ENCODE measurements at regions not wholly inside any gene's neighbourhood (a gene's known extent, or its start where the extent isn't known, plus 50 kb on each side); places are given as distances from the start of the nearest gene placed in this dataset.

DNA sequence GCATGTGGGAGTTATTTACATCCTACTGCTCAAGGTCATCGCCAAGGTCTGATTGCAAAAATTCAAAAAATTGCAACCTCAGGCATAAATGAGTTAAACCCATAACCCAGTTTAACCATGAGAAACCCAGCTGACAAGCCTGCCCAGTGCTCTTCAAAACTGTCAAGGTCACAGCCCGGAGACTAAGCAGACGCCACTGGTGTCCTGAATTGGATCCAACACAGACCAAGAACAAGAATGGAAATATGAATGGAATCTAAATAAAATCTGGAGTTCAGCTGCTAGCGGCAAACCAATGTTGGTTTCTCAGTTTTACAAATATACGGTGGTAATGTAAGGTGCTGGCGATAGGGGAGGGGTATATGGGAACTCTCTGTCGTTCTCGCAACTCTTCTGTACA, 201.5 kb upstream of the MVB12B start:
- peaks cover 35 to 41% of the 10 kb centered on the region in 2 donors for H3K27me3 Mint-ChIP-seq
- H3K27me3 ChIP-seq (replicated peaks in 1 of 2; ENCODE audit: control insufficient read depth in 2 of 2, extremely low read depth in 1 of 2, insufficient read depth in 2 of 2, low read length in 1 of 2): peaks cover 0 to 48% of the 10 kb centered on the region in 2 experiments
- H3K27ac Mint-ChIP-seq: no peak overlapping the region
- H3K4me3 Mint-ChIP-seq: no peak overlapping the region
- H3K9me3 ChIP-seq: no peaks in the 10 kb centered on the region
- no peaks in the 10 kb centered on the region for H3K36me3 ChIP-seq (ENCODE audit: control insufficient read depth in 2 of 2, extremely low read depth in 1 of 2, insufficient read depth in 1 of 2, low read length in 1 of 2)
- ChIA-PET POLR2A (no interaction called here), CTCF (no interaction called here)
- DNase-seq: no peak
- no peaks in the 10 kb centered on the region for H3K4me1 ChIP-seq (ENCODE audit: control insufficient read depth in 1 of 2, extremely low read depth in 1 of 2, insufficient read depth in 2 of 2, low read length in 2 of 2)
- H3K36me3 Mint-ChIP-seq: no peaks in the 10 kb centered on the region
- no peak overlapping the region for H3K27ac ChIP-seq (ENCODE audit: low read length)
- ATAC-seq (replicated peaks in 1 of 4): no peak
- no peaks in the 10 kb centered on the region for H3K4me1 Mint-ChIP-seq
- no peak overlapping the region for H3K4me3 ChIP-seq (ENCODE audit: control insufficient read depth in 1 of 2, extremely low read depth in 1 of 2, low read length in 1 of 2)
- 75% methylated on average over 1 of the region's 8 CpGs for WGBS (ENCODE audit: insufficient coverage)
- no peaks in the 10 kb centered on the region for H3K9me3 Mint-ChIP-seq

- CTCF ChIA-PET: no interaction called here
- no peak overlapping the region for H3K27ac Mint-ChIP-seq
These were observed 201.1 kb upstream of the MVB12B start for GRCh38 chr9:126125577-126125976.

DNA sequence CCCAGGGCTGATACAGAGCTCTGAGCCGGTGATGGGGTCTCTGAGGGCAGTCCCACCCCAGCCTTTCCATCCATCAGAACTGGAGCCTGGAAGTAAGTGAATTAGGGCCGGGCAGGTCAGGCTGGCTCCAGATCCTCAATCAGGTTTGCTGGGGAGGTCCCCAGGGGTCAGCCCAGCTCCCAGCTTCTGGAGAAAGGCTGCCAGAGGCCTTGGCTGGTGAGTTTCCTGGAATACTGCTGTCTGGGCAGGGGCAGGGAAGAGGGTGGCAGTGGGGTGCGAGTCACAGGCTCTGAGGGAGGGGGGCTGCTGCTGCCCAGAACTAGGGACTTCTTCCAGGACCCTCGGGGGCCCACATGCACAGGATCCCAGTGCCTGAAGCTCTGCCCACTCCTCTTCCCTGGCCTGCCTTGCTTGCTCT, 200.6 kb upstream of the MVB12B start:
- Histone ChIP-seq H3K4me1 (ENCODE audit: control insufficient read depth in 1 of 2, extremely low read depth in 1 of 2, insufficient read depth in 2 of 2, low read length in 2 of 2) (no peaks in the 10 kb centered on the region), H3K27me3 (replicated peaks in 1 of 2; ENCODE audit: control insufficient read depth in 2 of 2, extremely low read depth in 1 of 2, insufficient read depth in 2 of 2, low read length in 1 of 2) (peaks cover 0 to 52% of the 10 kb centered on the region in 2 experiments), H3K4me3 (ENCODE audit: control insufficient read depth in 1 of 2, extremely low read depth in 1 of 2, low read length in 1 of 2) (no peak overlapping the region), H3K36me3 (ENCODE audit: control insufficient read depth in 2 of 2, extremely low read depth in 1 of 2, insufficient read depth in 1 of 2, low read length in 1 of 2) (no peaks in the 10 kb centered on the region), H3K27ac (ENCODE audit: low read length) (no peak overlapping the region), H3K9me3 (no peaks in the 10 kb centered on the region)
- no peak for DNase-seq
- Mint-ChIP-seq H3K27ac (no peak overlapping the region), H3K9me3 (no peaks in the 10 kb centered on the region), H3K27me3 (peaks cover 35 to 49% of the 10 kb centered on the region in 2 donors), H3K36me3 (no peaks in the 10 kb centered on the region), H3K4me3 (no peak overlapping the region), H3K4me1 (no peaks in the 10 kb centered on the region)
- ChIA-PET POLR2A (no interaction called here), CTCF (no interaction called here)
- no peak for ATAC-seq (replicated peaks in 1 of 4)
- 47% methylated on average over 3 of the region's 4 CpGs for WGBS (ENCODE audit: insufficient coverage)

More at GRCh38 chr9:126125577-126125976, 201.1 kb upstream of the MVB12B start:
- DNase-seq: no peak
- Histone ChIP-seq H3K36me3 (ENCODE audit: control insufficient read depth in 2 of 2, extremely low read depth in 1 of 2, insufficient read depth in 1 of 2, low read length in 1 of 2) (no peaks in the 10 kb centered on the region), H3K4me1 (ENCODE audit: control insufficient read depth in 1 of 2, extremely low read depth in 1 of 2, insufficient read depth in 2 of 2, low read length in 2 of 2) (no peaks in the 10 kb centered on the region), H3K9me3 (no peaks in the 10 kb centered on the region), H3K27ac (ENCODE audit: low read length) (no peak overlapping the region), H3K4me3 (ENCODE audit: control insufficient read depth in 1 of 2, extremely low read depth in 1 of 2, low read length in 1 of 2) (no peak overlapping the region), H3K27me3 (replicated peaks in 1 of 2; ENCODE audit: control insufficient read depth in 2 of 2, extremely low read depth in 1 of 2, insufficient read depth in 2 of 2, low read length in 1 of 2) (peaks cover 0 to 49% of the 10 kb centered on the region in 2 experiments)
- ATAC-seq (replicated peaks in 1 of 4): no peak
- Mint-ChIP-seq H3K4me3 (no peak overlapping the region), H3K27me3 (peaks cover 35 to 45% of the 10 kb centered on the region in 2 donors), H3K9me3 (no peaks in the 10 kb centered on the region), H3K4me1 (no peaks in the 10 kb centered on the region), H3K36me3 (no peaks in the 10 kb centered on the region)
- 95% methylated on average over 4 of the region's 6 CpGs for WGBS (ENCODE audit: insufficient coverage)
- POLR2A ChIA-PET: no interaction called here

DNA sequence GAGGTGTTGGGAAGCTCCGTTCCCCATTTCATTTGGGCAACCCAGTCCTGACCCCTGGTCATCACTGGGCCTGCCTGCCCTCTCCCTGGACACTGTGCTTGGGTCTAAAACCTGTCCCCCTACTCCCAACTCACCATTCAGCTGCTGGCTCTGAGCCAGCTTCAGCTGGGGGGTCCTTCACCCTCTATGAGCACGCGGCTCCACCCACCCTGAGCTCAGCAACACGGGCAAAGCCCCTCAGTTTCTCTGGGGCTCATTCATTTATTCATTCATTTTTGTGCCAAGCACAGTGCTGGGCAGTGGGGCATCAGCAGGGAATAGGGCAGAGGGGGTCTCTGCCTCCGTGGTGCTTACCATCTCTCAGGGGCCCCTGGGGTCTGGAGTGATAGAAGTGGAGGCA, 199.8 kb upstream of the MVB12B start:
- no peak overlapping the region for H3K4me3 ChIP-seq (ENCODE audit: control insufficient read depth in 1 of 2, extremely low read depth in 1 of 2, low read length in 1 of 2)
- no peak overlapping the region for H3K27ac ChIP-seq (ENCODE audit: low read length)
- Mint-ChIP-seq H3K36me3 (no peaks in the 10 kb centered on the region), H3K27me3 (peaks cover 36 to 54% of the 10 kb centered on the region in 2 donors), H3K4me1 (no peaks in the 10 kb centered on the region), H3K4me3 (no peak overlapping the region), H3K27ac (no peak overlapping the region), H3K9me3 (no peaks in the 10 kb centered on the region)
- WGBS (ENCODE audit: insufficient coverage): 70% methylated on average over 5 of the region's 5 CpGs
- no peak for DNase-seq
- CTCF ChIA-PET: no interaction called here
- ATAC-seq (replicated peaks in 1 of 4): no peak
- H3K36me3 ChIP-seq (ENCODE audit: control insufficient read depth in 2 of 2, extremely low read depth in 1 of 2, insufficient read depth in 1 of 2, low read length in 1 of 2): no peaks in the 10 kb centered on the region
- POLR2A ChIA-PET: no interaction called here
- peaks cover 0 to 60% of the 10 kb centered on the region in 2 experiments for H3K27me3 ChIP-seq (replicated peaks in 1 of 2; ENCODE audit: control insufficient read depth in 2 of 2, extremely low read depth in 1 of 2, insufficient read depth in 2 of 2, low read length in 1 of 2)
- H3K4me1 ChIP-seq (ENCODE audit: control insufficient read depth in 1 of 2, extremely low read depth in 1 of 2, insufficient read depth in 2 of 2, low read length in 2 of 2): no peaks in the 10 kb centered on the region
- no peaks in the 10 kb centered on the region for H3K9me3 ChIP-seq

DNA sequence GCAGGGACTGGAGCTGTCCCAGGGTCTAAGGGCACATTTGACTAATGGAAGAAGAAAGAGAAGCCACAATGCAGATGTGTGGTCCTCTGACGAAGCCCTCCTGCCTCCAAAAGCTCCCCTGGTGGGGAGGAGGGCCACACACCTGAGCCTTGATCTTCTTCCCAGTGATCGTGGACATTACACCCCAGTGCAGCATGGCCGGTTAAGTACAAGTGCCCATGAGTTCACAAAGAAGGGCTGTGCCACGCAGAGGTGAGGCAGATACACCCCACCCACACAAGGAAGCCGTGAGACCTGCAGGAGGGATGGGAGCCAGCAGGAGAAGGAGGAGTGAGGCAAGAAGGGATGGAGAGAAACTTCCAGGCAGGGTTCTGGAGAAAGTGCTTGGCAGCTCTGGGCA, 199.0 kb upstream of the MVB12B start:
- Histone ChIP-seq H3K27me3 (replicated peaks in 1 of 2; ENCODE audit: control insufficient read depth in 2 of 2, extremely low read depth in 1 of 2, insufficient read depth in 2 of 2, low read length in 1 of 2) (peaks cover 0 to 60% of the 10 kb centered on the region in 2 experiments), H3K36me3 (ENCODE audit: control insufficient read depth in 2 of 2, extremely low read depth in 1 of 2, insufficient read depth in 1 of 2, low read length in 1 of 2) (no peaks in the 10 kb centered on the region), H3K4me3 (ENCODE audit: control insufficient read depth in 1 of 2, extremely low read depth in 1 of 2, low read length in 1 of 2) (no peak overlapping the region), H3K9me3 (no peaks in the 10 kb centered on the region), H3K27ac (ENCODE audit: low read length) (no peak overlapping the region), H3K4me1 (ENCODE audit: control insufficient read depth in 1 of 2, extremely low read depth in 1 of 2, insufficient read depth in 2 of 2, low read length in 2 of 2) (no peaks in the 10 kb centered on the region)
- no peak for DNase-seq
- no peak overlapping the region for H3K4me3 Mint-ChIP-seq
- peaks cover 0 to under 1% (median 0%) of the 10 kb centered on the region in 3 donors for H3K9me3 Mint-ChIP-seq
- peaks cover 37 to 55% of the 10 kb centered on the region in 2 donors for H3K27me3 Mint-ChIP-seq
- CTCF ChIA-PET: interaction anchor here in 1 of 2 donors (0.6 kb wide), 1 partner anchor 591 kb away, joined by 3 read pairs; no protein-coding TSS in a partner anchor
- POLR2A ChIA-PET: no interaction called here
- H3K4me1 Mint-ChIP-seq: no peaks in the 10 kb centered on the region
- no peak for ATAC-seq (replicated peaks in 1 of 4)
- no CpG with 5 or more reads among the region's 5 CpGs for WGBS (ENCODE audit: insufficient coverage)
- H3K36me3 Mint-ChIP-seq: no peaks in the 10 kb centered on the region
- no peak overlapping the region for H3K27ac Mint-ChIP-seq

DNA sequence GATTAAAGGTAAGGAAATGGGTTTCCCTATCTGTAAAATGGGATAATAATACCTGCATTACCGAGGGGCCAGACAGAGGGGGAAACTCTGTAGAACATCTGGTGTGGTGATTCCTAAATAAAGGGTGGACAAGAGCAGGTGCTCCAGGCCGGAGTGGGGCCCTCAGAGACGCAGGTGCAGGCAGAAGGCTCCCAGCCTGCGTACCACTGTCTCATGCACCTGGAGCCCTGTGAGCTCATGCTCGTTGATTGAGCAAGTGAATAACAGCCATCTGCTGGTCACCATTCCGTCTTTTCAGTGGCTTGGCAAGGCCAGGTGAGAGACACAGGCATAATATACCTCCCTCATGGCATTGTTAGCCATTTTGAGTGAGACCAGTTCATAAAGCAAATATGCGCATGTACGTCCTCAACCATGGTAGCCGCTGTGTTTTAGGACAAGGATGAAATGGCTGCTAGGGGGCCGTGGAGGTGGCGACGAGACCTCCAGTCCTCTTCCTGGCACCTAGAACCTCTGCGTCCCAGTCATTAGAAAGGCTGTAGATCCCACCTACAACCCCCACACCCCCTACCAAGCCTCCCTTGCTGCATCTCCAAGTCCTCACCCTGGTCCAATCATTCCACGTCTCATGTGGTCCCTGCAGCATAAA, 198.0 kb upstream of the MVB12B start:
- no peaks in the 10 kb centered on the region for H3K4me1 Mint-ChIP-seq
- Histone ChIP-seq H3K4me3 (ENCODE audit: control insufficient read depth in 1 of 2, extremely low read depth in 1 of 2, low read length in 1 of 2) (no peak overlapping the region), H3K27ac (ENCODE audit: low read length) (no peak overlapping the region), H3K9me3 (no peaks in the 10 kb centered on the region), H3K4me1 (ENCODE audit: control insufficient read depth in 1 of 2, extremely low read depth in 1 of 2, insufficient read depth in 2 of 2, low read length in 2 of 2) (no peaks in the 10 kb centered on the region), H3K27me3 (replicated peaks in 1 of 2; ENCODE audit: control insufficient read depth in 2 of 2, extremely low read depth in 1 of 2, insufficient read depth in 2 of 2, low read length in 1 of 2) (peaks cover 0 to 52% of the 10 kb centered on the region in 2 experiments), H3K36me3 (ENCODE audit: control insufficient read depth in 2 of 2, extremely low read depth in 1 of 2, insufficient read depth in 1 of 2, low read length in 1 of 2) (no peaks in the 10 kb centered on the region)
- ChIA-PET CTCF (no interaction called here), POLR2A (no interaction called here)
- WGBS (ENCODE audit: insufficient coverage): 74% methylated on average over 12 of the region's 14 CpGs
- no peaks in the 10 kb centered on the region for H3K36me3 Mint-ChIP-seq
- peaks cover 36 to 57% of the 10 kb centered on the region in 2 donors for H3K27me3 Mint-ChIP-seq
- no peak for DNase-seq
- peaks cover 0 to 4% (median 0%) of the 10 kb centered on the region in 3 donors for H3K9me3 Mint-ChIP-seq
- no peak overlapping the region for H3K4me3 Mint-ChIP-seq
- ATAC-seq (replicated peaks in 1 of 4): no peak
- no peak overlapping the region for H3K27ac Mint-ChIP-seq
